HG02571 (cell line): ENCODE measurements at regions not wholly inside any gene's neighbourhood (a gene's known extent, or its start where the extent isn't known, plus 50 kb on each side); places are given as distances from the start of the nearest gene placed in this dataset.

Experiments used
- ATAC-seq: cut with Tn5 transposase; IDR thresholded peaks from one replicate; pipeline ENCODE4 v1.9.1; 2021; ENCODE audit warnings: mild to moderate bottlenecking, moderate library complexity; ENCODE audit not compliant: unreplicated experiment

- ATAC-seq: no peak
These were observed 171.7 kb upstream of the HS6ST1 start for GRCh38 chr2:128490321-128490720.

- ATAC-seq: no peak
These were observed 172.4 kb upstream of the HS6ST1 start for GRCh38 chr2:128490881-128491691.

- ATAC-seq: no peak
These were observed 173.1 kb upstream of the HS6ST1 start for GRCh38 chr2:128491692-128492244.

DNA sequence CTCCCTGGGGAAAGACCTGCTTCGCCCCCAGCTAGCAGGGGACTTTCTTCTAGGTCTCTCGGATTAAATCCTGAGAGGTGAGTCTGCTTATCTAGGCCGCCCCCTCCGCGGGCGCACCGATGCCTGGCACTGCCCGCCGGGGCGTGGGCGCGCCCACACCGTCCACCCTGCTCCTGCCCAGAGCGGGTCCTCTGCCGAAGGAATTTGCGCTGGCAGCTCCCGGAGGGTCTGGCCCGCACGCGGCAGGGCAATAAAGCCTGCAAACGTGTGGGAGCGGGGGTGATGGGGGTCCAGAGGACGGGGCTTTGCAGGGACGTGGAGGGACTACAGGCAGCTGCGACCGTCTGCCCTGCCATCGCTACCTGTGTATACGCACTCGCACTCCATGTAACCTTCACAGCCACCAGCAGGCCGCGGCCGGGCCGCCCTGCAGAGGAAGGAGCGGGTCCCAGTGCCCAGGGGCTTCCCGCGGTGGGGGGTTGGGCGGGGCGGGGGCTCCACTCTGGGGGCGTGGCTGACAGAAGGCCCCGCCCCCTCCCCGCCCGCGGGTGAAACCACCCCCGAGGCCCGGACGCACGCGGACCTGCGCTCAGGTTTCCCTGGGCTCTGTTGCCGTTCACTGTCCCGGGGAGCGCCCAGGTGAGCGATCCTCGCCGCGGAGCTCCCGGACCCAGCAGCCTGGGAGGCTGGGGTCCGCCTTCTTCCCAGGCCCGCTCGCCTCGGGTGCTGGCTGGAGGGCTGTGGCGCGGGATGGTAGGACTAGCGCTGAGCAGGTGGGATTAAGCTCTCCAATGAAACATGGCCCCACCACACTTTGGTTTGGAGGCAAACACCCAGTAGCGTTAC lies 174.5 kb upstream of the HS6ST1 start:
- no peak for ATAC-seq

DNA sequence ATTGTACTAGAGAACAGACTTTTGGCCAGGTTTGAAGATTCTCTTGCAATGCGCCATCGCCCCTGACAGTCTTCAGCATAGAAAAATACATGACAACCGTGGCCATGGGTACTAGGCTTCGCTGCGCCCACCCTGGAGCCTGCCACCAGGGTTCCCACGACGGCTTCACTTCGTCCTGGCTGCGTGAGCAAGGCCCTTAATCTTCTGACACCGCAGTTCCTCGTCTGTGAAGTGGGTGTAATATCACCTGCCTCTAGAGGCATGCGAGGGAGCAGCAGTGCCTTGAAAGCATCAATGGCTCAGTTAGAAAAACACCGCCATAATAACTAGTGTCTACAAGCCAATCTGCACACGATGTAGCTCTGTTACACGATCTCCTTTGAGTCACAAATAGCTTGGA lies 175.2 kb upstream of the HS6ST1 start:
- no peak for ATAC-seq

GRCh38 chr2:128494307-128494639 lies 175.6 kb upstream of the HS6ST1 start:
- ATAC-seq: no peak

DNA sequence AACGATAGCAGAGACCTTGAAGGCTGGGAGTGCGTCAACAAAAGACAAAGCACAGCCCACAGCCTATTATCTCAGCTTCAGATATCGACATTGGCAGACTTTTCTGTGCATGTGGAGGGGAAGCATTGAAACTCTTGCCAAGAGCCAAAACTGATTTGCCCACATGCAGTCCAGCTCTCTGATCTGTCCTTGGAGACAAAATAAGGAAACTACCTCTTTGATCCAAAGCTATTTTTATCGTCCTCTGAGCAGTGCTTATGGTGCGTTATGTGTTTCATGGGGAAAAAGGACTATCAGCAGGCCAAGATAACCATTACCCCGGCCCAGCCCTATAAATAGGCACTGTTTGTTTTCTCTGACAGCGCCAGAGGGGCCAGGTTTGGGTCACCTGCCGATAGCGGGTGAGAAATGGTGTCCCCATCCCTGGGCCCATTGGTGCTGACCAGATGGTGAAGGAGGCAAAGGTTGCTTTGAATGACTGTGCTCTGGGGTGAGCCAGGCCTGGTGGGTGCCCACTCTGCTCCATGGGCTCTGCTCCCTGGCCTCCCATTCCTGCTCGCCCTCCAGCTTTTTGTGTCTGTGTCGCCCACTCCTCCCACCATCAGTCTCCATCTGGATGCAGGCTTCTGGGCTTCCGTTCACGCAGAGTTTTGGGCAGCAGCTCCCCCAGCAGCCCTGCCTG lies 176.1 kb upstream of the HS6ST1 start:
- ATAC-seq: no peak

DNA sequence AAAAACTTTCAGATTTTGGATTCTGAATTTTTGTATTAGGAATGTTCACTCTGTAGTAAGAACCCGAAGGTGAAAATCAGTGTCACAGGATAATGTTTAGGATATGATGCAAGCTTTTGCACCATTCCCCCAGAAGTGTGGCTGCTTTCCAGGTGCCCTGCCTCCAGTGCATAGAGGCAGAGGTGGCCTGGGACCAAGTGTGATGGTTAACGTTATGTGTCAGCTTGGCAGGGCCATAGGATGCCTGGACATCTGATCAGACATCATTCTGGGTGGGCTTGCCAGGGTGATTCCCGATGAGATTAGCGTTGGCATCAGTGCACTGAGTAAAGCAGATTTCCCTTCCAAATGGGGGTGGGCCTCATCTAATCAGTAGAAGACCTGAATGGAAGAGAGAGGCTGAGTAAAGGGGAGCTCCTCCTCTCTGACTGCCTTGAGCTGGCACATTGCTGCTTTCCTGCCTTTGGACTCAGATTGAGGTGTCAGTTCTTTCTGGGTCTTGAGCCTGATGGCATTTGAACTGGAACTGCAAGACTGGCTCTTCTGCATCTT lies 177.4 kb upstream of the HS6ST1 start:
- ATAC-seq: no peak

GRCh38 chr2:128496700-128497099 lies 178.0 kb upstream of the HS6ST1 start:
- ATAC-seq: no peak

GRCh38 chr2:128497461-128497860 lies 178.8 kb upstream of the HS6ST1 start:
- no peak for ATAC-seq

DNA sequence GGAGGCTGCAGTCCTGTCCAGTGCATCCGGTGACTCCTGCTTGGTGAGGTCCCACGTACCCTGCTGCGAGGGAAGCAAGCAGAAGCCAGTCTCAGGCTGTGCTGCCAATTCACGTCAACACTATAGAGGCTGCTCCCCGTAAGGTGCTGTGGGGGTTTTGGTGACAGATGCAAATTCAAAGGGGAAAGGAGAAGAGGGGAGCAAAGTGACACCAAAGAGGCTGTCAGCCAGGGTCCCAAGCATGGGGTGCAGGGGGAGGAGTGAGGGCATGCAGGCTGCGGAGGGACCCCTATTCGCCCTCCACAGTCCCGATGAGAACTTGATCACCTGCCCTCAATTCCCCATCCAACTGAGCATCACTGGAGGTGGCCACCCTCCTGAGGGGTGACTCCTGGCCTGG lies 179.4 kb upstream of the HS6ST1 start:
- no peak for ATAC-seq

GRCh38 chr2:128498589-128498988 lies 179.9 kb upstream of the HS6ST1 start:
- ATAC-seq: no peak

DNA sequence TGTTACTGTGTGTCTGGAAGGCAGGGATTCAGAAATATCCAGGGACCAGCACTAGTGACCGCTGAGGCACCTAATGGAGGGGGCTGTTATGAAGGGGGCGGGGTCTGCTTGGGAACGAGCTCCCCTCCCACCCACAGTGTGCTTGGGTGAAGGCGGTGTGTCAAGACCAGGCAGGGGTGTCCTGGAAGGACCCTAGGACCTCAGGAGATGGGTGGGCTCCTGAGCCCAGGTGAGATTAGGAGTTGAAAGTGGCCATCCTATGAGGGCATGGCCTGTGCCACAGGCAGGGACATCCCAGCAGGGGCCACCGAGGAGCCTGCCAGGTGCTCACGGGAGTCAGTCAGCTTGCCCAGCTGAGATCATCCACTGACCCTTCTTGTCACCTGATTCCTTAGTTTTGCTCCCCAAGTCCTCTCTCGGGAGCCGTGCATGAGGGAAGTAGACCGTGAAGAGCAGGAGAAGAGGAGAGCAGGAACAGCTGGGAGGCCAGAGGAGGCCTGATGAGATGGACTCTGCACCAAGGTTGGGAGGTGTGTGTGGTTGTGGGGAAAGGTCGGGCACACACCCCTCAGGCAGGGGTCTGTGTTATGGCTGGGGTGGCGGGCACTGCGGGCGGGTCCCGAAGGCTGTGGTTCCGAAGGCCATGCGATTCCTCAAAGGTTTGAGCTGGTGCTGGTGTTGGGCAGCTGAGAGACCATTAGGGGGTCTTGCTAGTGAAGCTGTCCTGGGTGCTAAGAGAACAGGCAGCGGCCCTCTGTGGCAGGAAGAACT lies 180.9 kb upstream of the HS6ST1 start:
- ATAC-seq: no peak

DNA sequence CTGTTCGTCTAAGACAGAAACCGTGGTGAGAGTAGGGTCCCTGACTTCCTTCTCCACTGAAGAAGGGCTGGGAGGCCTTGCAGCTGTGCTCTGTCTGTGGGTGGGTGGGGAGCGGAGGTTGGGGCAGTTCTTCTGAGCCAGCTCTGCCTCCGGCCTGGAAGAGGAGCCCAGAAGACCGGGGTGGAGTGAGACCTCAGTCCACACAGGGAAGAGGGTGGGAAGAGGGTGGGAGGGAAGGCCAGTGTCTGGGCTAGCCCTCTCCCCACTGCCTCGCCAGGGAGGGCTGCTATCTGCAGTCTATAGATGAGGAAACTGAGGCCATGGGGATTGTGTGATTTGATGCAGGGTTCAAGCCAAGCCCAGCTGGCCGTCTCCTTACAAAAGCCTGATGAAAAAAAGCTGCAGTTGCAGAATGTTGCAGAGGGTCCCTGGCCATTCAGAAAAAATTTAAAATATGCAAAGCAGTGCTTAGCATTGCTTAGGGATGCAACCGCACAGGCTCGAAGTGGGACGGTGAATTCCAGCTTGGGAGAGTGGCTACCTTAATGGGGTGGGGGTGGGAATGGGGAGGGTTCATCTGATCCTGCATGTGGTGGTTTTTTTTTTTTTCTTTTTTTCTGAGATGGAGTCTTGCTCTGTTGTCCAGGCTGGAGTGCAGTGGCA lies 181.6 kb upstream of the HS6ST1 start:
- ATAC-seq: no peak

DNA sequence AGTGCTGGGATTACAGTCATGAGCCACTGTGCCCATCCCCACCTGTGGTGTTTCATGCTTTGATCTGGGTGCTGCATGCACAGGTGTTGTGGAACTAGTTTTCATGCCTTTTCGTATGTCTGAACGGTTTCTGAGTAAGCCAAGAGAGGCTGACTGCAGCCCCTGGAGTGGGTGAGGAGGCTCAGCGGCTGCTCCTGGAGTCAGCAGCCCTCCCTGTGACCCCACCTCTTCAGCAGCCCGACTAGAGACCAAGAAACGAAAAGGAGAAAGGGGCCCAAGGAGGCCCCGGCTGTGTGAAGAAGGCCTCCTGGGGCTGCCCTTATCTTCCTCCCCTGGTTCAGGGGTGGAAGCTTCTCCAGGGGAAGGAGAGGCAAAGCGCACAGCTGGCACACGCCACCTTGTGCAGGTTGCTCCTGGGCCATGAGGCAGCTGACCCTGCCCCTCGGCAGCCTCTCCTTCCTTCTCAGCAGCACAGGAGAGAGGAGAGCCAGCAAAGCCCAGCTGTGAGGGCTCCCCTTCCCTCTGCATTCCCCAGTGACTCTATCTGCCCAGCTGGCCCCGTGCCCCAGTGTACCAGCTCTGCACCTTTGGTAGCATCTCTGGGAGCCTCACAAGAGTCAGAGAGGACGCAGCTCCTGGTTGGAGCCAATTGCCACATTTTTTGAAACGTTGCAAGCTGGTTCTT lies 182.5 kb upstream of the HS6ST1 start:
- no peak for ATAC-seq

GRCh38 chr2:128501700-128502099 lies 183.0 kb upstream of the HS6ST1 start:
- ATAC-seq: no peak

DNA sequence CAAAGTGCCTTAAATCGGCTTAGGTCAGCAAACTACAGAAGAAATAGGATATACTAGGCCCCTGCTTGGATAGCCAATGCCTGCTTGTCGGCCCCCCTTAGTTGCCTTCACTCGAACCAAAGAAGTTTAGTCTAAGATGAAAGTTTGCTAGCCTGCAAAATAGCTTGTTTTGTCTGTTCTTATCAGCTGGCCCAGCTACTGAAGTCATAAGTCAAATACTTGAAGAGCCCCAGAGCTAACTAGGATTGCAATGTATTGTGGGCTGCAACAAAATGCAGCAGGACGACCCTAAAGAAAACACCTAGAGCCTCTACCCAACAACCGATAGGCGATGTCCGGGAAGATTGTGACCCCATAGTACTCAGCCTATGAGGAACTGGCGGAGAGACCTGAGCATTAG lies 183.5 kb upstream of the HS6ST1 start:
- ATAC-seq: no peak

- no peak for ATAC-seq
These were observed 184.1 kb upstream of the HS6ST1 start for GRCh38 chr2:128502638-128503246.
